Left lobe of liver (tissue), 2 donors: ENCODE measurements at regions not wholly inside any gene's neighbourhood (a gene's known extent, or its start where the extent isn't known, plus 50 kb on each side); places are given as distances from the start of the nearest gene placed in this dataset.
"Not testable (repeated sequence)": the region's sequence is repeated elsewhere in the genome, so short reads cannot be mapped to it uniquely, and the experiment has no call there.

ENCODE experiments used
- ATAC-seq: fragments of 200-7000 bp; cut with Tn5 transposase; one replicate; pipeline ENCODE4 v1.9.1; 2020; ENCODE audit warnings: mild to moderate bottlenecking, moderate library complexity
- DNase-seq: peaks from one replicate; pipeline ENCODE4 v3.0.0-alpha.2; 2020; ENCODE audit warnings: low spot score
- donor health status: DM: no; HTN: no; CAD: no; lungs with moderate emphysema.
- donor health status: DM: no; HTN: yes; CAD: no.

DNA sequence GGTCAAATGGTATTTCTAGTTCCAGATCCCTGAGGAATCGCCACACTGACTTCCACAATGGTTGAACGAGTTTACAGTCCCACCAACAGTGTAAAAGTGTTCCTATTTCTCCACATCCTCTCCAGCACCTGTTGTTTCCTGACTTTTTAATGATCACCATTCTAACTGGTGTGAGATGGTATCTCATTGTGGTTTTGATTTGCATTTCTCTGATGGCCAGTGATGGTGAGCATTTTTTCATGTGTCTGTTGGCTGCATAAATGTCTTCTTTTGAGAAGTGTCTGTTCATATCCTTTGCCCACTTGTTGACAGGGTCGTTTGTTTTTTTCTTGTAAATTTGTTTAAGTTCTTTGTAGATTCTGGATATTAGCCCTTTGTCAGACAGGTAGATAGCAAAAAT is 269.9 kb upstream of the NREP start:
- ATAC-seq, DNase-seq: not testable (repeated sequence)

DNA sequence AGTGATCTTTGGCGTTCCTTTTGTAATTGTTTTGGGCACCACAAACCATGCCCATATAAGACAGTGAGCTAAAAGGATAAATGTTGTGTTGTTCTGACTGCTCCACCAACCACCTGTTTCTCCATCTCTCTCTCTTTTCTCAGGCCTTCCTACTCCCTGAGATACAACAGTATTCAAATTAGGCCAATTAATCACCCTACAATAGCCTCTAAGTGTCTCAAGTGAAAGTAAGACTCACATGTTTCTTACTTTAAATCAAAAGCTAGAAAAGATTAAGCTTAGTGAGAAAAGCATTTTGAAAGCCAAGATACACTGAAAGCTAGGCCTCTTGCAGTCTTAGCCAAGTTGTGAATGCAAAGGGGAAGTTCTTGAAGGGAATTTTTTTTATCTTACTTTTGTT is 268.8 kb upstream of the NREP start:
- no peak for ATAC-seq
- DNase-seq: no peak

DNA sequence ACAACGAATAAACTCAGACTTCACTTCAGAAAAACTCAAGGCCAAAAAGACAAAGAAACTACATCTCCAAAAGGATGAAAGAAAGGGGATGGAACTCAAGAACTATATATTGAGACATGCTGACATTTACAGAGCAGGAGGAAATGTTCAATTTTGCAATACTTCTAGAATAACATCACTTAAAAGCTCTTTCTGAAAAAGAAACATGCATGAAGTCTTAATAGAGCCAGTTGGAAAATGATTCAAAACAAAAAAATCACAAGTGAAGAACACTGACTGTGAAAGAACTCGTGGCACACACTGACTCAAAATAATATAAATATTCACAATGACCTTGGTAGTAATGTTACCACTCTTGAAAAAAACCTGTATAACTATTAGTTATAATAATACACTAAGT is 267.8 kb upstream of the NREP start:
- ATAC-seq (no peak), DNase-seq (no peak)

- ATAC-seq (no peak), DNase-seq (no peak)
Measured at GRCh38 chr5:112024221-112024620, 267.2 kb upstream of the NREP start.

DNA sequence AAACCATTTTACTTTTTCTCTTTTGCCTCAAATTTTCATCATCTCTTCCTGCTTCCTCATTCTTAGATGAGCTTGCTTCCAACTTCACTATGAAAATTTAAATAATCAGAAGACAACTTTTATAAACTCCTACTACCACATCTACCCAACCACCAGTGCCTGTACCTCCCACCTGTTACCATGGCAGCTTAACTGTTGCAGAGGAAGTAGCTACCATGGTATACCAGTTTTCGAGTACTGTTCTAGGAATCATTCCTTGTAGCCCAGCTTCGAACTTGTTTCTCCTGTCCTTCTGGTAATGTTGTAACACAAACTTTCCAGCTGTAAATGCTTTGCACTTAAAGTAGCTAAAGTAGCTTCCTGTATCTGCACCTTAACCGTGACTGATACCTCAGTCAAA is 266.8 kb upstream of the NREP start:
- DNase-seq (no peak), ATAC-seq (no peak)

- DNase-seq (no peak), ATAC-seq (no peak)
Measured at GRCh38 chr5:112018846-112019245, 261.9 kb upstream of the NREP start.

- DNase-seq: no peak
- no peak for ATAC-seq
Measured at GRCh38 chr5:112016980-112017379, 260.0 kb upstream of the NREP start.

GRCh38 chr5:112014783-112015395 is 257.9 kb upstream of the NREP start:
- no peak for DNase-seq

DNA sequence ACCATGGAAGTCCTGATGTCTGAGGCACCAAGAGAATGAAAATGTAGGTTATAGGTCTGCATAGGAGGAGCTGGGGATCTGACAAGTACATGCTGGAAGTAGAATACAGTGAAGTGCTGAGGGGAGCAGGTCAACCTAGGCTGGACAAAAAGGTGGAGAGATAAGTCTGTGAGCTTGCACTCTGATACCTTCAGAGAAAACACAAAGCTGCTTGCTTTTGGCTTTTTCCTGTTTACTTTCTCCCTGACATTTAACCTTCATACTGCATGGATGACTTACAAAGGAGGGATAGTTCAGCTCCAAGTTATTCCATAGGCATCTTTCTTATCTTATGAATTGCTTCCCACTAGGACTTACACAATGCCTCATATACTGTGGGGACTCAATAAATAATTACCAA is 256.7 kb upstream of the NREP start:
- DNase-seq: no peak
- no peak for ATAC-seq

More at GRCh38 chr5:112014783-112015395, 257.9 kb upstream of the NREP start:
- no peak for ATAC-seq

DNA sequence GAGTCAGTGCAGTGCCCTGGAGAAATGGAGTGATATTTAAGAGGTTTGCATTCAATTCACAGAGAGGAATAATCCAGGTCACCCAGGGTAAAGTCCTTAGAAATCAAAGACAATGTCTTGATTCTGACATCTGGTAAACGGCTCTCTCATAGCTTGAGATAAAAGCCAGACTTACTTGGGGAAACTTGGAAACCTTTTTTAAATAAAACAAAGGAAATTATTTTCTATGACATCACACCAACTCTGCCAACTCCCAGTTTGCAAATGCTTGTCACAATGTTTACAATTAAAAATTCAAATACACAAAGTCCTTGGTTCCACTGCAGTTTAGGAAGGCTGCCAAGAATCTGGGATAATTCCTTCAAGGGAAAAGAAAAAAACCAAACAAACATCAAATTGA is 255.1 kb upstream of the NREP start:
- ATAC-seq (no peak), DNase-seq (no peak)

DNA sequence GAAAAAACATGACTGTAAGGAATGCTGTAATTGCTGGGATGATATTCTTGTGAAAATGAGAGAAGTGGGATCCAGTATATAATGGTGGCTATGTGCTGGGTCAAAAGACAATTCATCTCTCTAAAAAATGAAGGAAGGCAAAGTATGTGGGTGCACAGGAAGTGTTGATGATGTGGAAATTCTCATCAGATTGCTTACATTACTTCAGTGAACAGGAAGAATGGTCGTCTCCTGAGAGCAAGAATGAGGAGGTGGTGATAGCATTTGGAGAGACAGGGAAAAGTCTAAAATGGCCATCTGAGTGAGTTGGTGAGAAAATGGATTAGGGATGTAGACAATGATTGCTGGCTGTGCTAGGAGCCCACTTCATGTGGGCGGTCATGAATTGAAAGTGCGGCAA is 253.5 kb upstream of the NREP start:
- ATAC-seq (no peak), DNase-seq (no peak)

- DNase-seq (no peak), ATAC-seq (no peak)
Measured at GRCh38 chr5:112006721-112007120, 249.7 kb upstream of the NREP start.

- DNase-seq (no peak), ATAC-seq (no peak)
Measured at GRCh38 chr5:112005623-112005930, 248.6 kb upstream of the NREP start.

- ATAC-seq (no peak), DNase-seq (no peak)
Measured at GRCh38 chr5:112004867-112005622, 248.1 kb upstream of the NREP start.

- no peak for ATAC-seq
- DNase-seq: no peak
Measured at GRCh38 chr5:112002376-112002775, 245.4 kb upstream of the NREP start.

DNA sequence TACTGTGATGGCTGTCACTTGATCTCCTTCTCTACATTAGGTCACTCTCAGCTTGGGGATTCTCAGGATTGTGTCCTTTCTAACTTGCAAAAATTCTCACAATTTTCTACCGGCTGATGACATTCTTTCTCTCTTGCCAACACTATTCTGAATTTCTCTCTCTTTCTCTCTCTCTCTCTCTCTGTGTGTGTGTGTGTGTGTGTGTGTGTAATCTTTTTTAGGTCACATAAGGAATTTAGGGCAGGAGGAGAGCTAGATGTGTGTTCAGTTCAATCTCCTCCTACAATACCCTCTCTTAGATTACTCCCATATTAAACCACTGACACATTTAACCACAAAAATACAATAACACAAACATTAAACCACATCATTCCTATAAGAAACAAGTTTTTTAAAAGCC is 242.3 kb upstream of the NREP start:
- DNase-seq: no peak

GRCh38 chr5:111998871-111999270 is 241.9 kb upstream of the NREP start:
- no peak for ATAC-seq
- DNase-seq: no peak

More for the DNA sequence above, 242.3 kb upstream of the NREP start:
- no peak for ATAC-seq

GRCh38 chr5:111997711-111998110 is 240.7 kb upstream of the NREP start:
- DNase-seq: no peak
- ATAC-seq: no peak

- ATAC-seq (no peak), DNase-seq (no peak)
Measured at GRCh38 chr5:111997308-111997707, 240.3 kb upstream of the NREP start.

DNA sequence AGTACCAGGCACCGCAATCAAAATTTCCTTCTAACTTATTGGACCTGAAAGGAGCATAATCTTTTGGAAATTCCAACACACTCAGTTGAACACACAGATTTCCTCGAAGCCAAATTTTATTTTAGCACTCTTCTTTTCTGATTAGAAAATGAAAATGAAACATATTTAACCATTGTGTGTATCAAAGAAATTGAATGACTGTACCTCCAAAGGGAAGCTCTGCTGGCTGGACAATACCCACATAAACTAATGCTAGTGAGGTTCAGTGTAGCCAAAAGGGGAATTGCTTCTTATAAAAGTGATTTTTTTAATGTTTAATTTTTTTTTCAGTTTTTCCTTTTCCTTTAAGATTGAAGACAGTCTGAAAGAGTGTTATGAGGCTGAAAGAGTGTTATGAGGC is 239.6 kb upstream of the NREP start:
- DNase-seq (no peak), ATAC-seq (no peak)

- ATAC-seq (no peak), DNase-seq (no peak)
Measured at GRCh38 chr5:111995701-111996100, 238.7 kb upstream of the NREP start.

DNA sequence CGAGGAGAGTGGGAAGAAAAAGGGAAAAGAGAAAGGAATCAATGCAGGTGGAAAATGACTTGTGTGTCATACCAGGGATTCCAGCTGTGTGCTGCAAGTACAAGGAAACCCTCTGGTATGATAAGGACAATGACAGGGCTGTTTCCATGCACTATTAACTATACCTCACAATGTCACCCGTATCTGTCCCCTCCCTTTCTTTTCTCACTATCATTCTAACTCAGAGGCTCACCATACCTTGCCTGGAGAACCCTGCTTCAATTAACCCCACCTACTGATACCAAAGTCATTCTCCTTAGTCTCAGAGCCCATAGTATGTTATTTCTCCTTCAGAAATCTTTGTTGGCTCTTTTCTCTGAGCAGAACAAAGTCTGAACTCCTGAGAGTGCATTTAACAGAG is 236.2 kb upstream of the NREP start:
- DNase-seq: no peak
- no peak for ATAC-seq

DNA sequence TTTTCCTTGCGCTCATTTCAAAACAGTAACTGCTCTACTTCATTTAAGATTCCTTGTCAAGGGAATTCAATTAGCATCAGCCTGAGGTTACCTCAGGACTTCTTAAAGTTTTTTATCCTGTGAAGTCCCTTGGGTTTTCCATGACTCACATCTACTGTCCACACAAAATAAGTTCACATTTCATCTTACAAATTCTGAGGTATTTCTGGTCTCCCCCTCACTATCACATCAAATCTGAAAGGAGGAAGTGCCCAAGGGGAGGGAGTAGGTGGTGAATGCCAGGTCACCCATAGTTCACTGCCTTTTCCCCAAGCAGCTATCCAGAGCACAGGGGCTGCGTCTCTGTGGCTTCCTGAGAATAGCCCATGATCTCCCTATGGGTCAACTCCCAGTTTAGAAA is 227.1 kb upstream of the NREP start:
- no peak for ATAC-seq

More for the DNA sequence above, 227.1 kb upstream of the NREP start:
- no peak for DNase-seq
